A549 (cell line): ENCODE measurements at regions not wholly inside any gene's neighbourhood (a gene's known extent, or its start where the extent isn't known, plus 50 kb on each side); places are given as distances from the start of the nearest gene placed in this dataset.

Experiments used
- ATAC-seq, 2 experiments: fragments of 200-7000 bp in 1 of 2; fragments of >200 bp in 1 of 2; cut with Nextera tagmentation in 1 of 2; cut with Tn5 transposase in 1 of 2; 3 replicates each; pipeline versions ENCODE4 v1.8.0 to v1.9.1; 2018 to 2020; ENCODE audit warnings: mild to moderate bottlenecking in 1 of 2, moderate library complexity in 1 of 2
- CTCF ChIA-PET: fragments of 300-600 bp; sonication (Branson Sonifier 250); formaldehyde crosslinking; extraction: SDS; loops from one replicate; lab custom pipeline; 2021; ENCODE audit warnings: antibody characterized with exemption, inconsistent platforms; lab: Yijun Ruan, JAX
- POLR2A ChIA-PET: fragments of 350-600 bp; formaldehyde crosslinking; extraction: SDS; loops from one replicate; lab custom pipeline; 2021; ENCODE audit warnings: antibody characterized with exemption, inconsistent platforms; lab: Yijun Ruan, JAX
- DNase-seq, 2 experiments: peaks; one replicate each; pipeline versions ENCODE4 v3.0.0 to v3.0.0-alpha.2; 2011 to 2016; ENCODE audit warnings: low read depth in 1 of 2, low spot score in 1 of 2
- FAIRE-seq: peaks from 2 replicates; lab custom pipeline; 2011; peaks lifted over from hg19 to GRCh38; lab: Jason Lieb, UNC
- H3K27ac ChIP-seq, 2 experiments: fragments of >200 bp; sonication (Bioruptor Twin); formaldehyde crosslinking; 3 replicates each; pipeline ENCODE4 v1.5.1; 2016 to 2017
- H3K4me1 ChIP-seq: fragments of >200 bp; sonication (Bioruptor Twin); formaldehyde crosslinking; 3 replicates; pipeline ENCODE4 v1.6.1; 2016
- H3K4me2 ChIP-seq: fragments of >200 bp; sonication (Bioruptor Twin); formaldehyde crosslinking; 3 replicates; pipeline ENCODE4 v1.6.1; 2016
- H3K4me3 ChIP-seq: fragments of >200 bp; sonication (Bioruptor Twin); formaldehyde crosslinking; 3 replicates; pipeline ENCODE4 v1.5.1; 2016
- H3K9me3 ChIP-seq: fragments of >200 bp; sonication (Bioruptor Twin); formaldehyde crosslinking; 3 replicates; pipeline ENCODE4 v1.6.1; 2016
- BHLHE40 ChIP-seq: IDR thresholded peaks from 2 replicates; pipeline ENCODE4 v1.6.1; 2012; ENCODE audit warnings: low read depth, low read length, inconsistent platforms
- CBX2 ChIP-seq: fragments of 200-600 bp; sonication (generic); IDR thresholded peaks from 2 replicates; pipeline ENCODE4 v1.6.1; 2016; ENCODE audit warnings: low read depth, mild to moderate bottlenecking, borderline replicate concordance
- CHD2 ChIP-seq: fragments of 150-350 bp; IDR thresholded peaks from 2 replicates; pipeline ENCODE4 v1.6.1; 2014; ENCODE audit warnings: low read length; ENCODE audit not compliant: partially characterized antibody
- CHD4 ChIP-seq: fragments of 200-600 bp; sonication (generic); IDR thresholded peaks from 2 replicates; pipeline ENCODE4 v1.6.1; 2016; ENCODE audit warnings: antibody characterized with exemption, mild to moderate bottlenecking, borderline replicate concordance
- EHF ChIP-seq: fragments of 250-450 bp; sonication (Bioruptor Pico); IDR thresholded peaks from 2 replicates; pipeline ENCODE4 v1.5.0; 2020; ENCODE audit warnings: mild to moderate bottlenecking
- EHMT2 ChIP-seq: fragments of 200-600 bp; sonication (generic); IDR thresholded peaks from 2 replicates; pipeline ENCODE4 v1.6.1; 2016; ENCODE audit warnings: antibody characterized with exemption, low read depth, mild to moderate bottlenecking, moderate library complexity
- FOSB ChIP-seq: fragments of 250-450 bp; sonication (Bioruptor Pico); IDR thresholded peaks from 2 replicates; pipeline ENCODE4 v1.5.0; 2020; ENCODE audit warnings: mild to moderate bottlenecking, moderate library complexity
- FOSL2 ChIP-seq, 2 experiments: fragments of 450-650 bp in 1 of 2; fragments of >200 bp in 1 of 2; sonication (Bioruptor Twin) in 1 of 2; formaldehyde crosslinking; IDR thresholded peaks; 2 replicates each; pipeline versions ENCODE4 v1.5.0 to v1.6.1; 2016 to 2020; ENCODE audit warnings: mild to moderate bottlenecking in 1 of 2, moderate library complexity in 1 of 2
- FOXS1 ChIP-seq: fragments of 250-450 bp; sonication (Bioruptor Pico); IDR thresholded peaks from 2 replicates; pipeline ENCODE4 v1.5.0; 2020; ENCODE audit warnings: mild to moderate bottlenecking, moderate library complexity
- GATA3 ChIP-seq: IDR thresholded peaks from 2 replicates; pipeline ENCODE4 v1.6.1; 2012; ENCODE audit warnings: borderline replicate concordance
- HOXB5 ChIP-seq: fragments of 250-450 bp; sonication (Bioruptor Pico); IDR thresholded peaks from 2 replicates; pipeline ENCODE4 v1.5.0; 2020; ENCODE audit warnings: mild to moderate bottlenecking, moderate library complexity
- JUN ChIP-seq, 2 experiments: fragments of >200 bp; sonication (Bioruptor Twin); formaldehyde crosslinking; IDR thresholded peaks; 2 replicates in 1 of 2; 3 replicates in 1 of 2; pipeline ENCODE4 v1.6.1; 2016 to 2017
- MAFK ChIP-seq: fragments of 450-650 bp; IDR thresholded peaks from 2 replicates; pipeline ENCODE4 v1.6.1; 2014; ENCODE audit not compliant: partially characterized antibody
- MAZ ChIP-seq: fragments of 150-350 bp; IDR thresholded peaks from 2 replicates; pipeline ENCODE4 v1.6.1; 2014; ENCODE audit warnings: antibody characterized with exemption, low read depth, low read length, borderline replicate concordance
- NPAS2 ChIP-seq: fragments of 250-450 bp; sonication (Bioruptor Pico); IDR thresholded peaks from 2 replicates; pipeline ENCODE4 v1.8.0; 2022; ENCODE audit warnings: mild to moderate bottlenecking, moderate library complexity, borderline replicate concordance
- POLR2A ChIP-seq: IDR thresholded peaks from 2 replicates; pipeline ENCODE4 v1.6.1; 2012; ENCODE audit warnings: mild to moderate bottlenecking, low read length
- RAD21 ChIP-seq, 2 experiments: fragments of >200 bp in 1 of 2; sonication (Bioruptor Twin) in 1 of 2; formaldehyde crosslinking in 1 of 2; IDR thresholded peaks in 1 of 2; conservative IDR thresholded peaks in 1 of 2; 2 replicates in 1 of 2; 3 replicates in 1 of 2; pipeline ENCODE4 v1.6.1; 2012 to 2018; ENCODE audit warnings: inconsistent platforms in 1 of 2
- SMC3 ChIP-seq: fragments of >200 bp; sonication (Bioruptor Twin); formaldehyde crosslinking; IDR thresholded peaks from 3 replicates; pipeline ENCODE4 v1.6.1; 2018; ENCODE audit warnings: inconsistent platforms
- SREBF2 ChIP-seq: fragments of 450-650 bp; IDR thresholded peaks from 2 replicates; pipeline ENCODE4 v1.6.1; 2014; ENCODE audit warnings: mild to moderate bottlenecking, moderate library complexity
- ZC3H11A ChIP-seq: fragments of 450-650 bp; IDR thresholded peaks from 2 replicates; pipeline ENCODE4 v1.6.1; 2014; ENCODE audit warnings: antibody characterized with exemption, mild to moderate bottlenecking
- ZNF302 ChIP-seq: fragments of 250-450 bp; sonication (Bioruptor Pico); IDR thresholded peaks from 2 replicates; pipeline ENCODE4 v1.9.0; 2021; ENCODE audit warnings: inconsistent platforms, mild to moderate bottlenecking, moderate library complexity
- ZSCAN20 ChIP-seq: fragments of 250-450 bp; sonication (Bioruptor Pico); IDR thresholded peaks from 2 replicates; pipeline ENCODE4 v1.8.0; 2022; ENCODE audit warnings: mild to moderate bottlenecking, moderate library complexity
- WGBS: methylation state at CpG from one replicate; pipeline ENCODE4 v1.1.6; 2017; ENCODE audit errors: missing lambda C conversion rate; 5-methylcytosine and 5-hydroxymethylcytosine counted together
- TF ChIP-seq, protein P1 (sequence below): fragments of 450-650 bp; IDR thresholded peaks from 2 replicates; pipeline ENCODE4 v1.6.1; 2014; ENCODE audit warnings: antibody characterized with exemption
- TF ChIP-seq, protein P2 (sequence below): fragments of 250-450 bp; sonication (Bioruptor Pico); IDR thresholded peaks from 2 replicates; pipeline ENCODE4 v1.5.0; 2020; ENCODE audit warnings: low read depth, mild to moderate bottlenecking, moderate library complexity
- TF ChIP-seq, protein P3 (sequence below): fragments of 200-600 bp; sonication (generic); IDR thresholded peaks from 2 replicates; pipeline ENCODE4 v1.6.1; 2016; ENCODE audit warnings: antibody characterized with exemption, mild to moderate bottlenecking, moderate library complexity
- TF ChIP-seq, protein P4 (sequence below): fragments of 250-450 bp; sonication (Bioruptor Pico); IDR thresholded peaks from 2 replicates; pipeline ENCODE4 v1.5.0; 2021; ENCODE audit warnings: mild to moderate bottlenecking, moderate library complexity, borderline replicate concordance
- TF ChIP-seq, protein P5 (sequence below): IDR thresholded peaks from 2 replicates; pipeline ENCODE4 v1.6.1; 2012
- TF ChIP-seq, protein P6 (sequence below): IDR thresholded peaks from 2 replicates; pipeline ENCODE4 v1.6.1; 2012; ENCODE audit warnings: low read depth, borderline replicate concordance
- TF ChIP-seq, protein P7 (sequence below): fragments of >200 bp; sonication (Bioruptor Twin); formaldehyde crosslinking; IDR thresholded peaks from 3 replicates; pipeline ENCODE4 v1.6.1; 2016

DNA sequence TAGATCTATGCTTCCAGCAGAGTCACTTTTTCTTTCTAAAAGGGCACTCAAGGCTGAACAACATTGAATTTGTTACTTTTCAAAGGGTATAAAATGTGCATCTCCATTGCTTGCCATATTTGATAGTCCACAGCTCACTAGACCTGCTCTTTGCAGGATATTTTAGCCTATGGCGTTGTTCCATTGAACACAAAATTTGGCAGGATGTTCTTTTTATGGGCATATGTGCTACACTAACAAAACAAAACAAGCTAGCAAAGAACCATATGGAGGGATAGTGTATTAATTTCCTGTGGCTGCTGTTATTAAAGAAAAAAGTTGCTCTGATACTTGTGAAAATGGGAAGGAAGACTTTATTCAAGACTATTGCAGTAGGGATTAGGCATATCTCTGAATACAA, 828.7 kb downstream of the TYW1 start:
- FAIRE-seq (no peak), DNase-seq (no peak), ATAC-seq (no peak)
- POLR2A ChIA-PET: no interaction called here
- WGBS: 8% methylated on average over 1 of the region's 1 CpG
- H3K4me3 ChIP-seq: no peak overlapping the region
- H3K27ac ChIP-seq: no peak overlapping the region
- H3K4me2 ChIP-seq: no peak overlapping the region
- H3K9me3 ChIP-seq: peaks cover 6% of the 10 kb centered on the region; the same call in 2 of the 3 replicates
- CTCF ChIA-PET: interaction anchor here (0.9 kb wide), 1 partner anchor 11 kb away, joined by 3 read pairs; no protein-coding TSS in a partner anchor
- no peaks in the 10 kb centered on the region for H3K4me1 ChIP-seq
- TF ChIP-seq FOXS1 (CRISPR knock-in tag) (no peak), RAD21 (conservative IDR thresholded peaks at IDR 0.05 in 1 of 2, IDR thresholded peaks at IDR 0.05 in 1 of 2) (no peak), MAZ (no peak), EHF (CRISPR knock-in tag) (no peak), FOSB (CRISPR knock-in tag) (no peak), SMC3 (no peak), ZNF302 (CRISPR knock-in tag) (no peak), MAFK (no peak), SREBF2 (no peak)
- TF ChIP-seq, protein P1, sequence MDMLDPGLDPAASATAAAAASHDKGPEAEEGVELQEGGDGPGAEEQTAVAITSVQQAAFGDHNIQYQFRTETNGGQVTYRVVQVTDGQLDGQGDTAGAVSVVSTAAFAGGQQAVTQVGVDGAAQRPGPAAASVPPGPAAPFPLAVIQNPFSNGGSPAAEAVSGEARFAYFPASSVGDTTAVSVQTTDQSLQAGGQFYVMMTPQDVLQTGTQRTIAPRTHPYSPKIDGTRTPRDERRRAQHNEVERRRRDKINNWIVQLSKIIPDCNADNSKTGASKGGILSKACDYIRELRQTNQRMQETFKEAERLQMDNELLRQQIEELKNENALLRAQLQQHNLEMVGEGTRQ: no peak
- TF ChIP-seq, protein P2, sequence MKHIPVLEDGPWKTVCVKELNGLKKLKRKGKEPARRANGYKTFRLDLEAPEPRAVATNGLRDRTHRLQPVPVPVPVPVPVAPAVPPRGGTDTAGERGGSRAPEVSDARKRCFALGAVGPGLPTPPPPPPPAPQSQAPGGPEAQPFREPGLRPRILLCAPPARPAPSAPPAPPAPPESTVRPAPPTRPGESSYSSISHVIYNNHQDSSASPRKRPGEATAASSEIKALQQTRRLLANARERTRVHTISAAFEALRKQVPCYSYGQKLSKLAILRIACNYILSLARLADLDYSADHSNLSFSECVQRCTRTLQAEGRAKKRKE (CRISPR knock-in tag): no peak
- TF ChIP-seq, protein P3, sequence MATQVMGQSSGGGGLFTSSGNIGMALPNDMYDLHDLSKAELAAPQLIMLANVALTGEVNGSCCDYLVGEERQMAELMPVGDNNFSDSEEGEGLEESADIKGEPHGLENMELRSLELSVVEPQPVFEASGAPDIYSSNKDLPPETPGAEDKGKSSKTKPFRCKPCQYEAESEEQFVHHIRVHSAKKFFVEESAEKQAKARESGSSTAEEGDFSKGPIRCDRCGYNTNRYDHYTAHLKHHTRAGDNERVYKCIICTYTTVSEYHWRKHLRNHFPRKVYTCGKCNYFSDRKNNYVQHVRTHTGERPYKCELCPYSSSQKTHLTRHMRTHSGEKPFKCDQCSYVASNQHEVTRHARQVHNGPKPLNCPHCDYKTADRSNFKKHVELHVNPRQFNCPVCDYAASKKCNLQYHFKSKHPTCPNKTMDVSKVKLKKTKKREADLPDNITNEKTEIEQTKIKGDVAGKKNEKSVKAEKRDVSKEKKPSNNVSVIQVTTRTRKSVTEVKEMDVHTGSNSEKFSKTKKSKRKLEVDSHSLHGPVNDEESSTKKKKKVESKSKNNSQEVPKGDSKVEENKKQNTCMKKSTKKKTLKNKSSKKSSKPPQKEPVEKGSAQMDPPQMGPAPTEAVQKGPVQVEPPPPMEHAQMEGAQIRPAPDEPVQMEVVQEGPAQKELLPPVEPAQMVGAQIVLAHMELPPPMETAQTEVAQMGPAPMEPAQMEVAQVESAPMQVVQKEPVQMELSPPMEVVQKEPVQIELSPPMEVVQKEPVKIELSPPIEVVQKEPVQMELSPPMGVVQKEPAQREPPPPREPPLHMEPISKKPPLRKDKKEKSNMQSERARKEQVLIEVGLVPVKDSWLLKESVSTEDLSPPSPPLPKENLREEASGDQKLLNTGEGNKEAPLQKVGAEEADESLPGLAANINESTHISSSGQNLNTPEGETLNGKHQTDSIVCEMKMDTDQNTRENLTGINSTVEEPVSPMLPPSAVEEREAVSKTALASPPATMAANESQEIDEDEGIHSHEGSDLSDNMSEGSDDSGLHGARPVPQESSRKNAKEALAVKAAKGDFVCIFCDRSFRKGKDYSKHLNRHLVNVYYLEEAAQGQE: no peak
- TF ChIP-seq, protein P4, sequence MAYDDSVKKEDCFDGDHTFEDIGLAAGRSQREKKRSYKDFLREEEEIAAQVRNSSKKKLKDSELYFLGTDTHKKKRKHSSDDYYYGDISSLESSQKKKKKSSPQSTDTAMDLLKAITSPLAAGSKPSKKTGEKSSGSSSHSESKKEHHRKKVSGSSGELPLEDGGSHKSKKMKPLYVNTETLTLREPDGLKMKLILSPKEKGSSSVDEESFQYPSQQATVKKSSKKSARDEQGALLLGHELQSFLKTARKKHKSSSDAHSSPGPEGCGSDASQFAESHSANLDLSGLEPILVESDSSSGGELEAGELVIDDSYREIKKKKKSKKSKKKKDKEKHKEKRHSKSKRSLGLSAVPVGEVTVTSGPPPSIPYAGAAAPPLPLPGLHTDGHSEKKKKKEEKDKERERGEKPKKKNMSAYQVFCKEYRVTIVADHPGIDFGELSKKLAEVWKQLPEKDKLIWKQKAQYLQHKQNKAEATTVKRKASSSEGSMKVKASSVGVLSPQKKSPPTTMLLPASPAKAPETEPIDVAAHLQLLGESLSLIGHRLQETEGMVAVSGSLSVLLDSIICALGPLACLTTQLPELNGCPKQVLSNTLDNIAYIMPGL (CRISPR knock-in tag): no peak
- TF ChIP-seq, protein P5, sequence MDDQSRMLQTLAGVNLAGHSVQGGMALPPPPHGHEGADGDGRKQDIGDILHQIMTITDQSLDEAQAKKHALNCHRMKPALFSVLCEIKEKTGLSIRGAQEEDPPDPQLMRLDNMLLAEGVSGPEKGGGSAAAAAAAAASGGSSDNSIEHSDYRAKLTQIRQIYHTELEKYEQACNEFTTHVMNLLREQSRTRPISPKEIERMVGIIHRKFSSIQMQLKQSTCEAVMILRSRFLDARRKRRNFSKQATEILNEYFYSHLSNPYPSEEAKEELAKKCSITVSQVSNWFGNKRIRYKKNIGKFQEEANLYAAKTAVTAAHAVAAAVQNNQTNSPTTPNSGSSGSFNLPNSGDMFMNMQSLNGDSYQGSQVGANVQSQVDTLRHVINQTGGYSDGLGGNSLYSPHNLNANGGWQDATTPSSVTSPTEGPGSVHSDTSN: no peak

DNA sequence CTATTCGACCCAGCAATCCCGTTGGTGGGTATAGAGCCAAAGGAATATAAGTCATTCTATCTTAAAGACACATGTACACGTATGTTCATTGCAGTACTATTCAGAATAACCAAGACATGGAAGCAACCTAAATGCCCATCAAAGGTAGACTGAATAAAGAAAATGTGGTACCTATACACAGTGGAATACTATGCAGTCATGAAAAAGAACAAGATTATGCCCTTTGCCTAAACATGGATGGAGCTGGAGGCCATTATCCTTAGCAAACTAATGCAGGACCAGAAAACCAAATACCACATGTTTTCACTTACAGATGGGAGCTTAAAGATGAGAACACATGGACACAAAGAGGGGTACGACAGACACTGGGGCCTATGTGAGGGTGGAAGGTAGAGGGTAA, 845.3 kb downstream of the TYW1 start:
- FAIRE-seq (no peak), DNase-seq (no peak), ATAC-seq (no peak)
- no peak overlapping the region for H3K4me2 ChIP-seq
- no peaks in the 10 kb centered on the region for H3K4me1 ChIP-seq
- CTCF ChIA-PET: no interaction called here
- no peaks in the 10 kb centered on the region for H3K9me3 ChIP-seq
- 25% methylated on average over 4 of the region's 4 CpGs for WGBS
- no peak overlapping the region for H3K4me3 ChIP-seq
- POLR2A ChIA-PET: no interaction called here
- H3K27ac ChIP-seq: no peak overlapping the region
- TF ChIP-seq, protein P6, sequence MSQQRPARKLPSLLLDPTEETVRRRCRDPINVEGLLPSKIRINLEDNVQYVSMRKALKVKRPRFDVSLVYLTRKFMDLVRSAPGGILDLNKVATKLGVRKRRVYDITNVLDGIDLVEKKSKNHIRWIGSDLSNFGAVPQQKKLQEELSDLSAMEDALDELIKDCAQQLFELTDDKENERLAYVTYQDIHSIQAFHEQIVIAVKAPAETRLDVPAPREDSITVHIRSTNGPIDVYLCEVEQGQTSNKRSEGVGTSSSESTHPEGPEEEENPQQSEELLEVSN: no peak
- TF ChIP-seq CHD2 (no peak), FOSL2 (IDR thresholded peaks at IDR 0.05) (no peak), FOSL2 (CRISPR knock-in tag; IDR thresholded peaks at IDR 0.05) (no peak), NPAS2 (CRISPR knock-in tag) (no peak), HOXB5 (CRISPR knock-in tag) (no peak), GATA3 (no peak), ZSCAN20 (CRISPR knock-in tag) (no peak), JUN (IDR thresholded peaks at IDR 0.05) (no peak), EHF (CRISPR knock-in tag) (no peak), MAZ (no peak), BHLHE40 (no peak), ZC3H11A (no peak), EHMT2 (no peak), CHD4 (no peak), CBX2 (no peak), POLR2A (no peak)
- TF ChIP-seq, protein P7, sequence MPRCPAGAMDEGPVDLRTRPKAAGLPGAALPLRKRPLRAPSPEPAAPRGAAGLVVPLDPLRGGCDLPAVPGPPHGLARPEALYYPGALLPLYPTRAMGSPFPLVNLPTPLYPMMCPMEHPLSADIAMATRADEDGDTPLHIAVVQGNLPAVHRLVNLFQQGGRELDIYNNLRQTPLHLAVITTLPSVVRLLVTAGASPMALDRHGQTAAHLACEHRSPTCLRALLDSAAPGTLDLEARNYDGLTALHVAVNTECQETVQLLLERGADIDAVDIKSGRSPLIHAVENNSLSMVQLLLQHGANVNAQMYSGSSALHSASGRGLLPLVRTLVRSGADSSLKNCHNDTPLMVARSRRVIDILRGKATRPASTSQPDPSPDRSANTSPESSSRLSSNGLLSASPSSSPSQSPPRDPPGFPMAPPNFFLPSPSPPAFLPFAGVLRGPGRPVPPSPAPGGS: no peak
